IMR-90 (cell line): ENCODE measurements at regions not wholly inside any gene's neighbourhood (a gene's known extent, or its start where the extent isn't known, plus 50 kb on each side); places are given as distances from the start of the nearest gene placed in this dataset.

Experiments used
- ATAC-seq: fragments of 200-7000 bp; cut with Tn5 transposase; 2 replicates; pipeline ENCODE4 v1.9.1; 2020; ENCODE audit warnings: low read depth, mild to moderate bottlenecking, moderate library complexity
- BruUV-seq: library from RNA; stranded (reverse); fragments of 400-500 nt; replicated peaks from 2 replicates; lab custom pipeline; 2021; lab: Mats Ljungman, UMichigan
- CTCF ChIA-PET: fragments of 300-600 bp; formaldehyde crosslinking; extraction: SDS; loops from one replicate; lab custom pipeline; 2021; ENCODE audit warnings: antibody characterized with exemption; lab: Yijun Ruan, JAX
- POLR2A ChIA-PET: fragments of 300-600 bp; sonication (Branson Sonifier 250); formaldehyde crosslinking; loops from one replicate; lab custom pipeline; 2022; ENCODE audit warnings: antibody characterized with exemption; ENCODE audit not compliant: unreplicated experiment; lab: Charles Lee
- DNase-seq: peaks from one replicate; pipeline ENCODE4 v3.0.0; 2013
- H2AFZ ChIP-seq: replicated peaks from 2 replicates; pipeline ENCODE3; 2013; ENCODE audit warnings: low read length, mild to moderate bottlenecking; ENCODE audit not compliant: poor library complexity
- H2AK5ac ChIP-seq: 2 replicates; pipeline ENCODE4 v1.6.1; 2013; ENCODE audit warnings: low read depth, low read length, inconsistent platforms
- H2AK9ac ChIP-seq: replicated peaks from 2 replicates; pipeline ENCODE3; 2013; ENCODE audit warnings: mild to moderate bottlenecking, low read depth, low read length, moderate library complexity; ENCODE audit not compliant: poor library complexity
- H2BK120ac ChIP-seq: 2 replicates; pipeline ENCODE4 v1.6.1; 2013; ENCODE audit warnings: low read depth, low read length, inconsistent platforms
- H2BK15ac ChIP-seq: 3 replicates; pipeline ENCODE4 v1.6.1; 2013; ENCODE audit warnings: low read depth, low read length, inconsistent platforms
- H2BK20ac ChIP-seq: 2 replicates; pipeline ENCODE4 v1.6.1; 2013; ENCODE audit warnings: low read depth, mild to moderate bottlenecking, inconsistent platforms, low read length, moderate library complexity
- H2BK5ac ChIP-seq: 2 replicates; pipeline ENCODE4 v1.6.1; 2013; ENCODE audit warnings: mild to moderate bottlenecking, low read depth, low read length, inconsistent platforms; ENCODE audit not compliant: poor library complexity, severe bottlenecking
- H3K14ac ChIP-seq: replicated peaks from 2 replicates; pipeline ENCODE4 v1.6.1; 2013; ENCODE audit warnings: low read depth, low read length, inconsistent platforms
- H3K18ac ChIP-seq: 2 replicates; pipeline ENCODE4 v1.6.1; 2013; ENCODE audit warnings: low read depth, low read length, control low read depth
- H3K23ac ChIP-seq: 2 replicates; pipeline ENCODE4 v1.6.1; 2013; ENCODE audit warnings: low read depth, low read length, inconsistent platforms
- H3K27ac ChIP-seq: 2 replicates; pipeline ENCODE4 v1.5.1; 2013; ENCODE audit warnings: mild to moderate bottlenecking, control low read depth, low read length; ENCODE audit not compliant: insufficient read depth
- H3K27me3 ChIP-seq: 2 replicates; pipeline ENCODE4 v1.6.1; 2013; ENCODE audit warnings: low read length; ENCODE audit not compliant: control insufficient read depth, insufficient read depth
- H3K36me3 ChIP-seq: 2 replicates; pipeline ENCODE4 v1.6.1; 2013; ENCODE audit warnings: low read length, mixed read lengths; ENCODE audit not compliant: control insufficient read depth, insufficient read depth
- H3K4ac ChIP-seq: 2 replicates; pipeline ENCODE4 v1.6.1; 2013; ENCODE audit warnings: low read depth, low read length, inconsistent platforms
- H3K4me1 ChIP-seq: 2 replicates; pipeline ENCODE4 v1.6.1; 2013; ENCODE audit warnings: low read length, mixed read lengths; ENCODE audit not compliant: control insufficient read depth, insufficient read depth
- H3K4me2 ChIP-seq: 2 replicates; pipeline ENCODE4 v1.6.1; 2013; ENCODE audit warnings: low read depth, mild to moderate bottlenecking, control low read depth, low read length, moderate library complexity
- H3K4me3 ChIP-seq: 2 replicates; pipeline ENCODE4 v1.5.1; 2013; ENCODE audit warnings: low read depth, mild to moderate bottlenecking, control low read depth, low read length, moderate library complexity; ENCODE audit not compliant: insufficient read depth
- H3K56ac ChIP-seq: 2 replicates; pipeline ENCODE4 v1.6.1; 2013; ENCODE audit warnings: low read length, inconsistent platforms; ENCODE audit not compliant: insufficient read depth; ENCODE audit errors: extremely low read depth
- H3K79me1 ChIP-seq, 2 experiments: 2 replicates each; pipeline ENCODE4 v1.6.1; 2013; ENCODE audit warnings: low read length in 2 of 2, inconsistent platforms in 1 of 2, low read depth in 1 of 2
- H3K9ac ChIP-seq: 2 replicates; pipeline ENCODE4 v1.6.1; 2013; ENCODE audit warnings: low read depth, low read length, control low read depth
- H3K9me1 ChIP-seq: 2 replicates; pipeline ENCODE4 v1.6.1; 2013; ENCODE audit warnings: low read length, inconsistent platforms; ENCODE audit not compliant: insufficient read depth
- H3K9me3 ChIP-seq: 2 replicates; pipeline ENCODE4 v1.6.1; 2013; ENCODE audit warnings: low read length; ENCODE audit not compliant: control insufficient read depth, insufficient read depth
- H4K20me1 ChIP-seq: 2 replicates; pipeline ENCODE4 v1.6.1; 2013; ENCODE audit warnings: low read length, inconsistent platforms; ENCODE audit not compliant: insufficient read depth
- H4K5ac ChIP-seq: 2 replicates; pipeline ENCODE4 v1.6.1; 2013; ENCODE audit warnings: mild to moderate bottlenecking, low read depth, low read length, control low read depth
- H4K8ac ChIP-seq, 2 experiments: 2 replicates each; pipeline ENCODE4 v1.6.1; 2013; ENCODE audit warnings: low read depth in 2 of 2, low read length in 2 of 2, control low read depth in 1 of 2, inconsistent platforms in 1 of 2
- H4K91ac ChIP-seq: 2 replicates; pipeline ENCODE4 v1.6.1; 2013; ENCODE audit warnings: low read depth, low read length, inconsistent platforms; ENCODE audit not compliant: insufficient read depth
- BHLHE40 ChIP-seq: fragments of 150-350 bp; IDR thresholded peaks from 2 replicates; pipeline ENCODE4 v1.6.1; 2016; ENCODE audit warnings: mild to moderate bottlenecking, low read depth, low read length
- CEBPB ChIP-seq: IDR thresholded peaks from 2 replicates; pipeline ENCODE4 v1.6.1; 2012; ENCODE audit warnings: low read depth, low read length, improper control_type of control experiment
- CHD1 ChIP-seq: IDR thresholded peaks from 2 replicates; pipeline ENCODE4 v1.6.1; 2012; ENCODE audit warnings: low read depth, low read length, improper control_type of control experiment
- FOS ChIP-seq: fragments of 150-350 bp; IDR thresholded peaks from 2 replicates; pipeline ENCODE4 v1.6.1; 2016; ENCODE audit warnings: low read depth, low read length
- MAFK ChIP-seq: IDR thresholded peaks from 2 replicates; pipeline ENCODE4 v1.6.1; 2012; ENCODE audit warnings: low read depth, low read length, improper control_type of control experiment
- MAZ ChIP-seq: IDR thresholded peaks from 2 replicates; pipeline ENCODE4 v1.6.1; 2012; ENCODE audit warnings: low read depth, mild to moderate bottlenecking, low read length, improper control_type of control experiment, moderate library complexity, borderline replicate concordance
- MXI1 ChIP-seq: IDR thresholded peaks from 2 replicates; pipeline ENCODE4 v1.6.1; 2012; ENCODE audit warnings: low read depth, mild to moderate bottlenecking, low read length, moderate library complexity, borderline replicate concordance
- NFE2L2 ChIP-seq: fragments of 150-350 bp; IDR thresholded peaks from 2 replicates; pipeline ENCODE4 v1.6.1; 2016; ENCODE audit warnings: low read depth, mild to moderate bottlenecking, low read length
- POLR2A ChIP-seq: IDR thresholded peaks from 2 replicates; pipeline ENCODE4 v1.6.1; 2012; ENCODE audit warnings: mild to moderate bottlenecking, low read depth, low read length
- RAD21 ChIP-seq: IDR thresholded peaks from 2 replicates; pipeline ENCODE4 v1.6.1; 2012; ENCODE audit warnings: low read length, improper control_type of control experiment
- RCOR1 ChIP-seq: IDR thresholded peaks from 2 replicates; pipeline ENCODE4 v1.6.1; 2012; ENCODE audit warnings: mild to moderate bottlenecking, low read length, improper control_type of control experiment; ENCODE audit not compliant: insufficient replicate concordance
- RFX5 ChIP-seq: IDR thresholded peaks from 2 replicates; pipeline ENCODE4 v1.8.0; 2012; ENCODE audit warnings: low read depth, mild to moderate bottlenecking, low read length, moderate library complexity
- SMC3 ChIP-seq: fragments of 150-350 bp; IDR thresholded peaks from 2 replicates; pipeline ENCODE4 v1.6.1; 2016; ENCODE audit warnings: low read depth, mild to moderate bottlenecking, antibody characterized with exemption, low read length, moderate library complexity
- WGBS, 2 experiments: methylation state at CpG; one replicate each; pipeline versions ENCODE4 v1.1.5 to v1.1.7; 2013; ENCODE audit warnings: missing lambda C conversion rate in 2 of 2; ENCODE audit not compliant: insufficient read length in 1 of 2; ENCODE audit errors: extremely low coverage in 2 of 2; 5-methylcytosine and 5-hydroxymethylcytosine counted together
- dilution Hi-C: fragments of 300-500 bp; cut with HindIII; formaldehyde crosslinking; loops from one replicate; pipeline ENCODE4 v1.14.3; 2018; ENCODE audit warnings: low sequenced_read_pairs; ENCODE audit not compliant: unreplicated experiment
- in situ Hi-C: fragments of 300-500 bp; cut with MboI; formaldehyde crosslinking; loops from 3 replicates; pipeline ENCODE4 v1.14.3; 2019; ENCODE audit warnings: low sequenced_read_pairs, inconsistent platforms, mixed read lengths
- intact Hi-C: fragments of 100-400 bp; cut with micrococcal nuclease; formaldehyde crosslinking; loops from 2 replicates; pipeline ENCODE4 v1.10.0; 2022
- TF ChIP-seq, protein P1 (sequence below): conservative IDR thresholded peaks from 2 replicates; pipeline ENCODE4 v1.5.1; 2012; ENCODE audit warnings: mild to moderate bottlenecking, low read depth, low read length, improper control_type of control experiment
- TF ChIP-seq, protein P2 (sequence below): fragments of 150-350 bp; IDR thresholded peaks from 2 replicates; pipeline ENCODE4 v1.6.1; 2017; ENCODE audit warnings: mild to moderate bottlenecking, antibody characterized with exemption, low read length, low read depth
- TF ChIP-seq, protein P3 (sequence below): fragments of 150-350 bp; IDR thresholded peaks from 2 replicates; pipeline ENCODE4 v1.6.1; 2016; ENCODE audit warnings: low read depth, mild to moderate bottlenecking, low read length, moderate library complexity, borderline replicate concordance

DNA sequence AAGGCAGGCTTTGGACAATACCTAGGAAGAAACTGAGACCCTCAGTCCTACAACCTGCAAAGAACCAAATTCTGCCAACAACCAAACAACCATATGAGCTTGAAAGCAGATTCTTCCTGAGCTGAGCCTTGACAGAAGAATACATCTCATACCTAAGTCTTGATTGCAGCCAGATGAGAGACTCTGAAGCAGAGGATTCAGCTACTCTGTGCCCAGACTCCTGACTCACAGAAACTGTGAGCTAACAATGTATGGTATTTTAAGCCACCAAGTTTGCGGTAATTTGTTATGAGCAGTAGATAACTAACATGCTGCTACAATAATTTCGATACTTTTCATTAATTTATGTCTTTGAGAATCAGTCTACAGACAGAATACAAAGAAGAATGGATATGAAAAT is 325.1 kb upstream of the CBLB start:
- dilution Hi-C loops (no loop called here), in situ Hi-C loops (no loop called here), intact Hi-C loops (no loop called here)
- H3K79me1 ChIP-seq, result no peaks in the 10 kb centered on the region
- H2BK15ac ChIP-seq, result no peak overlapping the region
- no peak overlapping the region for H2BK120ac ChIP-seq
- no peaks in the 10 kb centered on the region for H3K27me3 ChIP-seq
- no peaks in the 10 kb centered on the region for H3K36me3 ChIP-seq
- H3K4me3 ChIP-seq, result no peak overlapping the region
- H3K4me2 ChIP-seq, result no peak overlapping the region
- no peak overlapping the region for H3K14ac ChIP-seq
- ATAC-seq (no peak), DNase-seq (peak; percentile 39)
- H3K4me1 ChIP-seq, result no peaks in the 10 kb centered on the region
- H3K18ac ChIP-seq, result no peak overlapping the region
- no peak overlapping the region for H2BK5ac ChIP-seq
- POLR2A ChIA-PET, result no interaction called here
- no TSS peak for BruUV-seq
- no peak overlapping the region for H2AFZ ChIP-seq
- TF ChIP-seq CHD1 (no peak), RAD21 (no peak), CEBPB (no peak), NFE2L2 (no peak), BHLHE40 (no peak), SMC3 (no peak), MXI1 (no peak), POLR2A (no peak), FOS (no peak), MAFK (no peak), RCOR1 (no peak), RFX5 (no peak), MAZ (no peak)
- TF ChIP-seq, protein P1, sequence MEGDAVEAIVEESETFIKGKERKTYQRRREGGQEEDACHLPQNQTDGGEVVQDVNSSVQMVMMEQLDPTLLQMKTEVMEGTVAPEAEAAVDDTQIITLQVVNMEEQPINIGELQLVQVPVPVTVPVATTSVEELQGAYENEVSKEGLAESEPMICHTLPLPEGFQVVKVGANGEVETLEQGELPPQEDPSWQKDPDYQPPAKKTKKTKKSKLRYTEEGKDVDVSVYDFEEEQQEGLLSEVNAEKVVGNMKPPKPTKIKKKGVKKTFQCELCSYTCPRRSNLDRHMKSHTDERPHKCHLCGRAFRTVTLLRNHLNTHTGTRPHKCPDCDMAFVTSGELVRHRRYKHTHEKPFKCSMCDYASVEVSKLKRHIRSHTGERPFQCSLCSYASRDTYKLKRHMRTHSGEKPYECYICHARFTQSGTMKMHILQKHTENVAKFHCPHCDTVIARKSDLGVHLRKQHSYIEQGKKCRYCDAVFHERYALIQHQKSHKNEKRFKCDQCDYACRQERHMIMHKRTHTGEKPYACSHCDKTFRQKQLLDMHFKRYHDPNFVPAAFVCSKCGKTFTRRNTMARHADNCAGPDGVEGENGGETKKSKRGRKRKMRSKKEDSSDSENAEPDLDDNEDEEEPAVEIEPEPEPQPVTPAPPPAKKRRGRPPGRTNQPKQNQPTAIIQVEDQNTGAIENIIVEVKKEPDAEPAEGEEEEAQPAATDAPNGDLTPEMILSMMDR, result no peak
- TF ChIP-seq, protein P2, sequence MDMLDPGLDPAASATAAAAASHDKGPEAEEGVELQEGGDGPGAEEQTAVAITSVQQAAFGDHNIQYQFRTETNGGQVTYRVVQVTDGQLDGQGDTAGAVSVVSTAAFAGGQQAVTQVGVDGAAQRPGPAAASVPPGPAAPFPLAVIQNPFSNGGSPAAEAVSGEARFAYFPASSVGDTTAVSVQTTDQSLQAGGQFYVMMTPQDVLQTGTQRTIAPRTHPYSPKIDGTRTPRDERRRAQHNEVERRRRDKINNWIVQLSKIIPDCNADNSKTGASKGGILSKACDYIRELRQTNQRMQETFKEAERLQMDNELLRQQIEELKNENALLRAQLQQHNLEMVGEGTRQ, result no peak
- TF ChIP-seq, protein P3, sequence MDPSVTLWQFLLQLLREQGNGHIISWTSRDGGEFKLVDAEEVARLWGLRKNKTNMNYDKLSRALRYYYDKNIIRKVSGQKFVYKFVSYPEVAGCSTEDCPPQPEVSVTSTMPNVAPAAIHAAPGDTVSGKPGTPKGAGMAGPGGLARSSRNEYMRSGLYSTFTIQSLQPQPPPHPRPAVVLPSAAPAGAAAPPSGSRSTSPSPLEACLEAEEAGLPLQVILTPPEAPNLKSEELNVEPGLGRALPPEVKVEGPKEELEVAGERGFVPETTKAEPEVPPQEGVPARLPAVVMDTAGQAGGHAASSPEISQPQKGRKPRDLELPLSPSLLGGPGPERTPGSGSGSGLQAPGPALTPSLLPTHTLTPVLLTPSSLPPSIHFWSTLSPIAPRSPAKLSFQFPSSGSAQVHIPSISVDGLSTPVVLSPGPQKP, result no peak
- H2AK5ac ChIP-seq, result no peak overlapping the region
- H3K27ac ChIP-seq, result no peak overlapping the region
- no peak overlapping the region for H3K4ac ChIP-seq
- no CpG with 5 or more reads among the region's 2 CpGs for WGBS, 2 experiments
- no peak overlapping the region for H3K56ac ChIP-seq
- no peak overlapping the region for H4K91ac ChIP-seq
- H4K5ac ChIP-seq, result no peak overlapping the region
- no peak overlapping the region for H3K9ac ChIP-seq
- CTCF ChIA-PET, result no interaction called here
- no peak overlapping the region for H4K8ac ChIP-seq
- H3K23ac ChIP-seq, result no peak overlapping the region
- no peak overlapping the region for H2BK20ac ChIP-seq
- no peaks in the 10 kb centered on the region for H4K20me1 ChIP-seq
- H3K9me3 ChIP-seq, result no peaks in the 10 kb centered on the region
- H2AK9ac ChIP-seq, result no peak overlapping the region
- H3K9me1 ChIP-seq, result no peaks in the 10 kb centered on the region
